ENCODE measurements at regions not wholly inside any gene's neighbourhood (a gene's known extent, or its start where the extent isn't known, plus 50 kb on each side); places are given as distances from the start of the nearest gene placed in this dataset.
A peak's percentile ranks its signal among the peaks of the same experiment; 100 is the strongest.

DNA sequence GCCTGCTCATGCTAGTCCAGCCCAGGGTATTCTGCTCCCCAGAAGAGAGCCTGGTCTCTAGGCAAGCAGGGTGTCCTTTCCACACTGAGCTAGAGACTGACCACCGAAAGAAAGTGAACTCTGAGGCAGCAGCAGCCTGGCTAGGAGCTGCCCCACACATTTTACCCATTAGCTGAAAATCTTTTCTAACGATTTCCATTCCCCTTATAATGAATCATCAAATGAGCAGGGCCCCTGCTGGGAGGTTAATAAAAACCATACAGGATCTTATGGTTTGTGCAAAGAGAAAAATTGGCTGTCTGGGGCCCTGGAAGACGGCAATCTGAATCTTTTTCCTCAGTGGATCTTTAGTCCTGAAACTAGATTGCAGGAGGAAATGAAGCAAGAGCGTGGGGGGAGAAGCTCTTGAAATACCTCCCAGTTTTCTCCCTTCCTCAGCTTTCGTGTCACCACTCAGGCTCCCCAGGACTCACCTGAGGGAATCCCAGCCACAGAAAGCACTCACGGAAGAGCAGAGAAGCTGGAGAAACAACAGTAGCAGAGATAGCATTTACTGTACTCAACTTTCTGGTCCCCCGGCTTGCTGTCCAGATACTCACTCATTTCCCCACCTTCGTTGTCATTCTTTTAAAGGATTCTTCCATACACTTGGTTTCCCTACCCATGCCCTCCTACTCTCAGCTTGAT lies 74.7 kb upstream of the CD44 start:
- in situ Hi-C loops (cut with MboI; ENCODE audit: low pct_unique_long_range_greater_than_20kb in 2 of 9, low sequenced_read_pairs in 9 of 9, unreplicated experiment in 9 of 9): no loop called here
- WGBS, 10 experiments: 22 to 93% (median 57%) methylated on average over 2 to 8 of the region's 8 CpGs; no CpG with 5 or more reads in 1 of the 10 experiments
- ATAC-seq (replicated peaks in 6 of 8): peak in 2 of 8 experiments; percentile 14 to 65
- H3K4me1 ChIP-seq (replicated peaks in 1 of 2): no peaks in the 10 kb centered on the region
- H3K27ac ChIP-seq: no peak overlapping the region
- no peak overlapping the region for H3K4me3 ChIP-seq

GRCh38 chr11:35065566-35065965 lies 73.4 kb upstream of the CD44 start:
- WGBS, 10 experiments: 29 to 100% (median 72%) methylated on average over 1 to 3 of the region's 3 CpGs; no CpG with 5 or more reads in 2 of the 10 experiments
- H3K27ac ChIP-seq: no peak overlapping the region
- H3K4me1 ChIP-seq (replicated peaks in 1 of 2): no peaks in the 10 kb centered on the region
- in situ Hi-C loops (cut with MboI; ENCODE audit: low pct_unique_long_range_greater_than_20kb in 2 of 9, low sequenced_read_pairs in 9 of 9, unreplicated experiment in 9 of 9): no loop called here
- H3K4me3 ChIP-seq: no peak overlapping the region
- ATAC-seq (replicated peaks in 6 of 8): peak in 2 of 8 experiments; percentile 14 to 37

DNA sequence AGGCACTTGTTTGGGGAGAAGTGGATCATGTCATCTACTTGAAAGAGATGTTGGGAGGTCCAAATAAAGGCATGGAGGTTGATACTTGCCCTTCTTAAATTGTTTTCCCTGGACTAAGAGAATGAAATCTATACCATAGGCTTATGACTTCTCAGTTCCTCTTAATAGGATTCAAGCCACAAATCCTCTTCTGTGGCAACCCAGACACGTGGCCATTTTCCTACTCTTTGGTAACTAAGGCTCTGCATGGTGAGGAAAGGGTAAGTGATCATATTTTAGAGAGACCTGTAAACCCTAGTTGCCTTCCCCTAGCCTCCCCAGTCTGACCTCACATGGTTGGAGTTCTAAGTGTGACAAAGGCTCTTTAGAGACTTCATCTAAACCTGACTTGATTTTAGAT lies 72.9 kb upstream of the CD44 start:
- Histone ChIP-seq H3K4me3 (no peak overlapping the region), H3K27ac (no peak overlapping the region), H3K4me1 (replicated peaks in 1 of 2) (no peaks in the 10 kb centered on the region)
- in situ Hi-C loops (cut with MboI; ENCODE audit: low pct_unique_long_range_greater_than_20kb in 2 of 9, low sequenced_read_pairs in 9 of 9, unreplicated experiment in 9 of 9): no loop called here
- no peak for ATAC-seq (replicated peaks in 6 of 8)
- WGBS, 10 experiments: 11 to 100% (median 33%) methylated on average over 1 of the region's 1 CpG; no CpG with 5 or more reads in 5 of the 10 experiments

GRCh38 chr11:35066783-35067423 lies 72.1 kb upstream of the CD44 start:
- Histone ChIP-seq H3K4me1 (replicated peaks in 1 of 2) (no peaks in the 10 kb centered on the region), H3K27ac (no peak overlapping the region), H3K4me3 (no peak overlapping the region)
- 58 to 100% (median 80%) methylated on average over 1 to 3 of the region's 3 CpGs; no CpG with 5 or more reads in 1 of the 10 experiments for WGBS, 10 experiments
- in situ Hi-C loops (cut with MboI; ENCODE audit: low pct_unique_long_range_greater_than_20kb in 2 of 9, low sequenced_read_pairs in 9 of 9, unreplicated experiment in 9 of 9): no loop called here
- ATAC-seq (replicated peaks in 6 of 8): no peak

GRCh38 chr11:35071722-35072121 lies 67.2 kb upstream of the CD44 start:
- no peak for ATAC-seq (replicated peaks in 6 of 8)
- 57 to 100% (median 100%) methylated on average over 1 of the region's 1 CpG; no CpG with 5 or more reads in 1 of the 10 experiments for WGBS, 10 experiments
- in situ Hi-C loops (cut with MboI; ENCODE audit: low pct_unique_long_range_greater_than_20kb in 2 of 9, low sequenced_read_pairs in 9 of 9, unreplicated experiment in 9 of 9): no loop called here

DNA sequence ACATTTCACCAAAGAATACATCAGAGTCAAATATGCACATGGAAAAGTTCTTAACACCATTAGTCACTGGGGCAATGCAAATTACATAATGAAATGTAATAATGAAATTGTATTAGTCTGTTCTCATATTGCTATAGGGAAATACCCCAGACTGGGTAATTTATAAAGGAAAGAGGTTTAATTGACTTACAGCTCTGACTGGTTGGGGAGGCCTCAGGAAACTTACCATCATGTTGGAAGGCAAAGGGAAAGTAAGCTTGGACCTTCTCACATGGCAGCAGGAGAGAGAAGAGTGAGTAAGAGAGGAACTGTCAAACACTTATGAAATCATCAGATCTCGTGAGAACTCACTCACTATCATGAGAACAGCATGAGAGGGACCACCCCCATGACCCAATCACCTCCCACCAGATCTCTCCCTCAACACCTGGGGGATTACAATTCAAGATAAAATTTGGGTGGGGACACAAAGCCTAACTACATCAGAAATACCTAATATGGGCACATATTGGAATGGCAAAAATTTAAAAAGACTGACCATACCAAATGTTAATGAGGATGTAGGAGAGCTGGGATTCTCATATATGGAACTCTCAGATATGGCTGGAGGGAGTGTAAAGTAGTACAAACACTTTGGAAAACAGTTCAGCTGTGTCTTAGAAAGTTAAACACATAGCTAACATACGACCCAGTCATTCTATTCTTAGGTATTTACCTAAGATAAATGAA lies 65.1 kb upstream of the CD44 start:
- peak in 3 of 8 experiments; percentile 65 to 85 (median 80) for ATAC-seq (replicated peaks in 6 of 8)
- Histone ChIP-seq H3K27ac (no peak overlapping the region), H3K4me1 (replicated peaks in 1 of 2) (no peaks in the 10 kb centered on the region), H3K4me3 (no peak overlapping the region)
- 46 to 100% (median 86%) methylated on average over 1 to 2 of the region's 2 CpGs; no CpG with 5 or more reads in 1 of the 10 experiments for WGBS, 10 experiments
- in situ Hi-C loops (cut with MboI; ENCODE audit: low pct_unique_long_range_greater_than_20kb in 2 of 9, low sequenced_read_pairs in 9 of 9, unreplicated experiment in 9 of 9): no loop called here

More at GRCh38 chr11:35071722-35072121, 67.2 kb upstream of the CD44 start:
- H3K4me1 ChIP-seq (replicated peaks in 1 of 2): no peaks in the 10 kb centered on the region
- no peak overlapping the region for H3K27ac ChIP-seq
- no peak overlapping the region for H3K4me3 ChIP-seq

GRCh38 chr11:35076201-35077100 lies 62.5 kb upstream of the CD44 start:
- no peak overlapping the region for H3K27ac ChIP-seq
- in situ Hi-C loops (cut with MboI; ENCODE audit: low pct_unique_long_range_greater_than_20kb in 2 of 9, low sequenced_read_pairs in 9 of 9, unreplicated experiment in 9 of 9): no loop called here
- no peak overlapping the region for H3K4me3 ChIP-seq
- ATAC-seq (replicated peaks in 6 of 8): no peak
- no peaks in the 10 kb centered on the region for H3K4me1 ChIP-seq (replicated peaks in 1 of 2)
- WGBS, 10 experiments: 70 to 100% (median 93%) methylated on average over 2 to 3 of the region's 4 CpGs; no CpG with 5 or more reads in 1 of the 10 experiments

GRCh38 chr11:35077709-35078469 lies 61.1 kb upstream of the CD44 start:
- H3K4me1 ChIP-seq (replicated peaks in 1 of 2): no peaks in the 10 kb centered on the region
- 22 to 100% (median 80%) methylated on average over 1 to 5 of the region's 5 CpGs for WGBS, 10 experiments
- H3K27ac ChIP-seq: no peak overlapping the region
- peak in 1 of 8 experiments; percentile 3 for ATAC-seq (replicated peaks in 6 of 8)
- H3K4me3 ChIP-seq: no peak overlapping the region
- in situ Hi-C loops (cut with MboI; ENCODE audit: low pct_unique_long_range_greater_than_20kb in 2 of 9, low sequenced_read_pairs in 9 of 9, unreplicated experiment in 9 of 9): no loop called here

- no peak for ATAC-seq (replicated peaks in 6 of 8)
- in situ Hi-C loops (cut with MboI; ENCODE audit: low pct_unique_long_range_greater_than_20kb in 2 of 9, low sequenced_read_pairs in 9 of 9, unreplicated experiment in 9 of 9): no loop called here
- Histone ChIP-seq H3K27ac (no peak overlapping the region), H3K4me1 (replicated peaks in 1 of 2) (no peaks in the 10 kb centered on the region), H3K4me3 (no peak overlapping the region)
- WGBS, 10 experiments: 67 to 100% (median 83%) methylated on average over 1 of the region's 1 CpG; no CpG with 5 or more reads in 5 of the 10 experiments
These were observed 60.6 kb upstream of the CD44 start for GRCh38 chr11:35078470-35078735.

GRCh38 chr11:35079611-35080010 lies 59.4 kb upstream of the CD44 start:
- ATAC-seq (replicated peaks in 6 of 8): no peak
- in situ Hi-C loops (cut with MboI; ENCODE audit: low pct_unique_long_range_greater_than_20kb in 2 of 9, low sequenced_read_pairs in 9 of 9, unreplicated experiment in 9 of 9): no loop called here
- no peaks in the 10 kb centered on the region for H3K4me1 ChIP-seq (replicated peaks in 1 of 2)
- no peak overlapping the region for H3K4me3 ChIP-seq
- WGBS, 10 experiments: 17 to 92% (median 69%) methylated on average over 1 to 4 of the region's 4 CpGs; no CpG with 5 or more reads in 3 of the 10 experiments
- no peak overlapping the region for H3K27ac ChIP-seq

- in situ Hi-C loops (cut with MboI; ENCODE audit: low pct_unique_long_range_greater_than_20kb in 2 of 9, low sequenced_read_pairs in 9 of 9, unreplicated experiment in 9 of 9): no loop called here
- no peak overlapping the region for H3K27ac ChIP-seq
- no peak overlapping the region for H3K4me3 ChIP-seq
- WGBS, 10 experiments: 17 to 100% (median 89%) methylated on average over 1 to 12 of the region's 15 CpGs; no CpG with 5 or more reads in 4 of the 10 experiments
- H3K4me1 ChIP-seq (replicated peaks in 1 of 2): no peaks in the 10 kb centered on the region
- ATAC-seq (replicated peaks in 6 of 8): peak in 4 of 8 experiments; percentile 15 to 98 (median 86)
These were observed 56.4 kb upstream of the CD44 start for GRCh38 chr11:35082321-35083180.

- H3K27ac ChIP-seq: no peak overlapping the region
- 17 to 100% (median 94%) methylated on average over 1 to 2 of the region's 2 CpGs; no CpG with 5 or more reads in 4 of the 10 experiments for whole genome bisulfite sequencing, 10 experiments
These were observed 55.9 kb upstream of the CD44 start for GRCh38 chr11:35083181-35083430.

More at GRCh38 chr11:35083181-35083430, 55.9 kb upstream of the CD44 start:
- in situ Hi-C loops (cut with MboI; ENCODE audit: low pct_unique_long_range_greater_than_20kb in 2 of 9, low sequenced_read_pairs in 9 of 9, unreplicated experiment in 9 of 9): no loop called here
- Histone ChIP-seq H3K4me3 (no peak overlapping the region), H3K4me1 (replicated peaks in 1 of 2) (no peaks in the 10 kb centered on the region)
- no peak for ATAC-seq (replicated peaks in 6 of 8)
